GM15510 (cell line): ENCODE measurements at regions not wholly inside any gene's neighbourhood (a gene's known extent, or its start where the extent isn't known, plus 50 kb on each side); places are given as distances from the start of the nearest gene placed in this dataset.

Experiments
- POLR2A ChIP-seq: IDR thresholded peaks from 3 replicates; pipeline ENCODE4 v1.6.1; 2011; ENCODE audit warnings: borderline replicate concordance; ENCODE audit not compliant: insufficient read length; ENCODE audit errors: extremely low read depth

DNA sequence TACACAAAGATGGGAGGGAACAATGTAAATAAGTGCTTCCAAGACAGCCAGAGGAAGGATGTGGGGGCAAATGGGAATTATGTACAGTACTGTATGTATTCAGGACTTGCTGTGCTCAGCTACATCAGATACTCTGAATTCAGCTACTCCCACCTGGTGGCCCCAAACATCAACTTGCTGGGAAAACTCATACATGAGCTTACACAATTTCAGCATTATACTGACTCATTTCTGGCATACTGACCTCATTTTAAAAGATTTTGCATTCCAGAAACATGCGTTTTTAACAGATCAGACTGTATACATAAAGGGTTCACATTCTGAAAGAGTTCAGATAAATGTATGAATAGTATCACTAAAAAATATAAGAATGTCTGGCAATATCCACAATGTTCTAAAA, 59.7 kb downstream of the GPX5 start:
- TF ChIP-seq POLR2A: no peak

DNA sequence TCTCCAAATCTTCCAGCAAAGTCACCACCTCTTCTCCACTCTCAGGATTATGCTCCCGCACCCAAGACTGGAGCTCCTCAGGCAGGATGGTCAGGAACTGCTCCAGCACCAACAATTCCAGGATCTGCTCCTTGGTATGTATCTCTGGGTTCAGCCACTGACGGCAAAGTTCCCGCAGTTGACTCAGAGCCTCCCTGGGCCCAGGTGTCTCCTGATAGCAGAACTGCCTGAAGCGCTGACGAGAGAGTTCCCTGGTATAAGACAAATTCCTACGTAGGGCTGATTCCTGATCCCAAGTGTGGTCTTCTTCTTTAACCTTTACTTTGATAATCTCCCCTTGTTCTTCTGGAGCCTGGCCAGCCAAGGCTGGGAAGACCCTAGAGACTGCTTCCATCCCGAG, 60.6 kb downstream of the GPX5 start:
- no peak for TF ChIP-seq POLR2A

GRCh38 chr6:28586962-28587745, 61.5 kb downstream of the GPX5 start:
- TF ChIP-seq POLR2A: peak; percentile 69

DNA sequence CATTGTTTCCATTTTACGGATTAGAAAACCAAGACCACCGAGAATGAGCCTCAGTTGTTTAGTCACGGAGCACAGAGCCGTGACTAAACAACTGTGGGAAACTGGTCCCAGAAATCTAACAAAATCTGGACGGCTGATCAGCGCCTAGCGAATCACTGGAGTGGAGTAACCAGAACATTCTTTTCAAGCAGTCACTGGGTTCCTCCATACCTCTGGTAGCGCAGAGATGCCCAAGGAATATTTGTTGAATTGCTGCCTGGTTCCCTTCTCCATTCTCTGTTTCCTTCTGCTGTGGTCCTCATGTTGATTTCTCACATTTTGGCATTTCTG, 62.0 kb downstream of the GPX5 start:
- TF ChIP-seq POLR2A: no peak

- no peak for TF ChIP-seq POLR2A
Observed at GRCh38 chr6:28588666-28589065, 63.0 kb downstream of the GPX5 start.

- no peak for TF ChIP-seq POLR2A
Observed at GRCh38 chr6:28589234-28589956, 63.7 kb downstream of the GPX5 start.

DNA sequence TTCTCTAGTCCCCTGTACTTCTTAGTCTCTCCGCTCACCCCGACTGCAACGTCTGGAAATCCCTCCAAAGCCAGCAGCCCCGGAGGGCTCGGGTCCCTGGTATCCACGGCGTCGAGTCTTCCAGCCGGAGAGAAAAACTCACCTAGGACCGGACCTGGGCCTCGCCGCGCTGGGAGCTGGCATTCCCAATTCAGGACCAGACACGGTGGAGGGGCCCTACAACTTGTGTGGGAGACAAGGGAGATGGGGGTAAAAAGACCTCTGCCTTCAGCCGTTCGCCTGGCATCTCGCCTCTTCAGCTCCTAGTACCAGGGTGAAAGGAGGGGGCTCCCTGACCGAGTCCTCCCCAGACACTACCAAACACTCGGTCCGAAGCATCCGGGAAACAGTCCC, 64.3 kb downstream of the GPX5 start:
- no peak for TF ChIP-seq POLR2A

GRCh38 chr6:28597217-28597835, 71.6 kb downstream of the GPX5 start:
- no peak for TF ChIP-seq POLR2A

DNA sequence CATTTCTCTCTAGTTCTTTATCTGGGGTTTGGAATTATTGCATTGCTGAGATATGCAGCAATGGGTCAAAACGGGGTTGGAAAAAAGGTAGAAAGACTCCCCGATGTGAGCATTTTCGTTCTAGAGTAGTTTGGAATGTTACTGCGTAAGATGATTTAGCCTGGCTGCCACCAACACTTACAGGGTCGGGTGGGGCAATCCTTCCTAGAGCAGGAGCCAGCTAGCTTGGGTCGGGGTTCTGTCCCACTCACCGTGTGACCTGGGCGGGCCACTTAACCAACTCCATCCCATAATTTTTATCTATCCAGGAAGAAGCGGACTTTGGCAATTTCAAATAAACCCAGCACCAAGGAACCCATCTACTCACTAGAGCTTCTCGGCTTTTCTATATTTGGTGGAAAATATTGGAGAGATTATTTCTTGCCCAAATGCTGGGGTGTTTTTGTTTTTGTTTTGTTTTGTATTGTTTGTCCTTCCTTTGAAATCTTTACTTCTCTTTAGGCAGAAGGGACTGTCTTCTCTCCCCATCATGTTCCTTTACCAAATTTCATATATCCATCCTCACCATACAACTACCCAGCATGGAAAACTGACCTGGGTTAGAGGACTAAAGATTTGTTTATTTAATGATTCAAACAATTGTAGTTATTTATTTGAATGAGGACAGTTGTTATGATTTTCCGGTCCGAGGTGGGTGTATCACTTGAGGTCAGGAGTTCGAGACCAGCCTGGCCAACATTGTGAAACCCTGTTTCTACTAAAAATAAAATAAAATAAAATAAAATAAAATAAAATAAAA, 72.4 kb downstream of the GPX5 start:
- no peak for TF ChIP-seq POLR2A

DNA sequence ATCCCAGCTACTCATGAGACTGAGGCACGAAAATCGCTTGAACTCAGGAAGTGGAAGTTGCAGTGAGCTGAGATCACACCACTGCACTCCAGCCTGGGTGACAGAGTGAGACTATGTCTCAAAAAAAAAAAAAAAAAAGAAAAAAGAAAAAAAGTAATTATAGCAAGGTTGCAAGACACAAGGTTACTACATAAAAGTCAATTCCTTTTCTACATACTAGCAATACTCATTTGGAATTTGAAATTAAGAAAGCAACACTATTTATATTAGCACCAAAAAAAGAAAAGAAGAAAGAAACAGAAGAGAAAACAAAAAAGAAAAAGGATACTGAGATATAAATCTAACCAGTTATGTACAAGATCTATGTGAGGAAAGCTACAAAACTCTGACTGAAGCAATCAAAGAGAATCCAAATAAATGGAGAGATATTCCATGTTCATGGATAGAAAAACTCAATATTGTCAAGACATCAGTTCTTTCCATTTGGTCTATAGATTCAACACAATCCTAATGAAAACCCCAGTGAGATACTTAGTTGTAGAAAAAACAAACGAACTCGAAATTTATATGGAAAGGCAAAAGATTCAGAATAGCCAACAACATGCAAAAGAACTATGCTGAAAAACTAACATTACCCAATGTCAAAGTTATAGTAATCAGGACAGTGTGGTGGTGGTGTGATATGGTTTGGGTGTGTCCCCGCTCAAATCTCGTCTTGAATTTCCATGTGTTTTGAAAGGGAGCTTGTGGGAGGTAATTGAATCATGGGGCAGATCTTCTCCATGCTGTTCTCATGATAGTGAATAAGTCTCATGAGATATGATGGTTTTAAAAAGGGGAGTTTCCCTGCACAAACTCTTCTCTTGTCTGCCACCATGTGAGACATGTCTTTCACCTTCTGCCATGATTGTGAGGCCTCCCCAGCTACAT, 73.3 kb downstream of the GPX5 start:
- TF ChIP-seq POLR2A: no peak

- no peak for TF ChIP-seq POLR2A
Observed at GRCh38 chr6:28600245-28600644, 74.6 kb downstream of the GPX5 start.

GRCh38 chr6:28603891-28604290, 78.2 kb downstream of the GPX5 start:
- TF ChIP-seq POLR2A: no peak

DNA sequence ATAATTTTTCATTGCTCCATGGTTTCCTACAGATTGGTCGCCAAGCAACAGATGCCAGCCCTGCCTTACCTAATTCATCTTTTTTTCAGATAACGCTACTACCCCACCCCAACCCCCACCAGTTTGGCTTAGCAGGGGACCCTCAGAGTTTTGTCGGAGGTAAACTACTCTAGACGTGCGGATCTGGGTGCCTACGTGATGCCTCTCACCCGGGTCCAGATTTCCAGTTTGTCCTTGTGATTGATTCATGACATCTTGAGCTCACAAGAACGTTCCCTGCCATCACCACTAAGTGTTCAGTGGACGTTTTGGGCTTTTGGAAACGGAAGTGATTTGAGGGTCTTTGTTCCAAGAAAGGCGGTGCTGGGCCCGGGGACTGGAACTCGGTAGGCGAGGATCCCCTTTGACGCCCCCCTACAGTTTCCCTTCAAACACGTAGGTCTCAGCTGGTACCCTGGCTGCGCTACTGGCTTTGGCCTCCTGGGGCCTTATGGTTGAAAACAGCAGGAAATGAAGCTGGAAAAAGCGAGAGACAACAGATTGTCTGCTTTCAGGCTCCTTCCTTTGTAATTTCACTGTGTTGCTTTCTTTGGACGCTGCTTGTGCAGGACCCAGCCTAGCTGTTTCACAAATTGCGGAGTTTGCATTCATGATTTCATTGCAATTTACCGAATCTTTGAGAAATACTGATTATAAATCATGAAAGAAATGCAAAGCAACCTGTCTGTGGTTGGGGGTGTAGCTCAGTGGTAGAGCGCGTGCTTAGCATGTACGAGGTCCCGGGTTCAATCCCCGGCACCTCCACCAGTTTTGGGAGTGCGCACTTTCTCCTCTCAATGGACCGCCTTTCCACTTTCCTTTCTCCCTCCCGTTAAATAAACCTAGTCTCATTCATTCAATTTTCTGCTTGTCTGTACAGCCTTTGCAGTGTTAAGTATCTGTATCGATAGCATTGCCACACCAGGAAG, 81.0 kb downstream of the GPX5 start:
- no peak for TF ChIP-seq POLR2A
